SK-N-MC (cell line): ENCODE measurements at regions not wholly inside any gene's neighbourhood (a gene's known extent, or its start where the extent isn't known, plus 50 kb on each side); places are given as distances from the start of the nearest gene placed in this dataset.

Experiments
- EZH2 ChIP-seq: fragments of 200-600 bp; sonication (generic); IDR thresholded peaks from one replicate; pipeline ENCODE4 v1.6.1; 2017; ENCODE audit warnings: antibody characterized with exemption
- FOXP2 ChIP-seq: optimal IDR thresholded peaks from 2 replicates; pipeline ENCODE3; 2011; ENCODE audit warnings: mild to moderate bottlenecking, moderate library complexity; ENCODE audit not compliant: insufficient read depth; ENCODE audit errors: extremely low read length, control extremely low read depth
- POLR2AphosphoS5 ChIP-seq: IDR thresholded peaks from 2 replicates; pipeline ENCODE4 v1.6.1; 2012; ENCODE audit warnings: mild to moderate bottlenecking, low read depth, low read length, borderline replicate concordance

- TF ChIP-seq EZH2 (no peak), POLR2AphosphoS5 (no peak), FOXP2 (no peak)
These were observed 282.4 kb downstream of the MZT1 start for GRCh38 chr13:72444999-72445398.
